K562 (cell line): ENCODE measurements at regions not wholly inside any gene's neighbourhood (a gene's known extent, or its start where the extent isn't known, plus 50 kb on each side); places are given as distances from the start of the nearest gene placed in this dataset.

Experiments
- ATAC-seq: fragments of 200-7000 bp; cut with Tn5 transposase; 3 replicates; pipeline ENCODE4 v1.9.1; 2020; ENCODE audit warnings: moderate library complexity
- BruUV-seq: library from RNA; stranded (reverse); fragments of 400-500 nt; replicated peaks from 2 replicates; lab custom pipeline; 2021; lab: Mats Ljungman, UMichigan
- CTCF ChIA-PET: fragments of 300-600 bp; formaldehyde crosslinking; extraction: SDS; loops from one replicate; lab custom pipeline; 2021; ENCODE audit warnings: low intra/inter-chr PET ratio; lab: Yijun Ruan, JAX
- POLR2A ChIA-PET: fragments of 300-600, 350-650 bp; sonication (Branson Sonifier 250); formaldehyde crosslinking; extraction: SDS; loops from one replicate; lab custom pipeline; 2021; ENCODE audit warnings: antibody characterized with exemption, inconsistent platforms; lab: Yijun Ruan, JAX
- DNase-seq, 4 experiments: peaks; one replicate each; pipeline versions ENCODE4 v3.0.0 to v3.0.0-alpha.2; 2011 to 2018; ENCODE audit warnings: low spot score in 3 of 4, mixed read lengths in 3 of 4; ENCODE audit errors: extremely low read depth in 1 of 4
- FAIRE-seq: peaks from 2 replicates; lab custom pipeline; 2011; peaks lifted over from hg19 to GRCh38; lab: Jason Lieb, UNC
- H2AFZ ChIP-seq: 2 replicates; pipeline ENCODE4 v1.6.0; 2011; ENCODE audit warnings: low read depth, low read length, control low read depth, inconsistent platforms
- H3K27ac ChIP-seq: fragments of 200-600 bp; 3 replicates; pipeline ENCODE4 v1.8.0; 2011; ENCODE audit warnings: low read depth, mild to moderate bottlenecking, control low read depth, inconsistent platforms, low read length, moderate library complexity, mixed read lengths; ENCODE audit errors: extremely low read depth
- H3K27me3 ChIP-seq, 2 experiments: fragments of 300-600 bp in 1 of 2; 2 replicates in 1 of 2; 3 replicates in 1 of 2; pipeline versions ENCODE4 v1.6.0 to v1.8.0; 2011; ENCODE audit warnings: inconsistent platforms in 2 of 2, low read length in 2 of 2, mild to moderate bottlenecking in 1 of 2, mixed read lengths in 1 of 2, moderate library complexity in 1 of 2; ENCODE audit not compliant: control insufficient read depth in 2 of 2, insufficient read depth in 2 of 2
- H3K36me3 ChIP-seq: fragments of 300-600 bp; 3 replicates; pipeline ENCODE4 v1.8.0; 2011; ENCODE audit warnings: mild to moderate bottlenecking, low read length, inconsistent platforms; ENCODE audit not compliant: control insufficient read depth, insufficient read depth
- H3K4me1 ChIP-seq, 2 experiments: fragments of 200-600 bp in 1 of 2; replicated peaks in 1 of 2; 2 replicates in 1 of 2; 3 replicates in 1 of 2; pipeline versions ENCODE4 v1.5.1 to v1.8.0; 2011; ENCODE audit warnings: inconsistent platforms in 2 of 2, low read length in 2 of 2, mild to moderate bottlenecking in 1 of 2, mixed read lengths in 1 of 2, moderate library complexity in 1 of 2; ENCODE audit not compliant: control insufficient read depth in 2 of 2, insufficient read depth in 2 of 2
- H3K4me2 ChIP-seq: 2 replicates; pipeline ENCODE4 v1.6.1; 2011; ENCODE audit warnings: low read length, control low read depth, inconsistent platforms, mixed read lengths; ENCODE audit not compliant: insufficient read depth
- H3K4me3 ChIP-seq: fragments of 200-600 bp; sonication (generic), shearing (Covaris generic); 2 replicates; pipeline ENCODE4 v1.5.1; 2016; ENCODE audit warnings: control low read depth, inconsistent platforms
- H3K79me2 ChIP-seq: fragments of 200-600 bp; 3 replicates; pipeline ENCODE4 v1.8.0; 2011; ENCODE audit warnings: low read length, inconsistent platforms; ENCODE audit not compliant: control insufficient read depth, insufficient read depth
- H3K9ac ChIP-seq, 2 experiments: 2 replicates each; pipeline versions ENCODE4 v1.6.0 to v1.6.1; 2011; ENCODE audit warnings: low read depth in 2 of 2, low read length in 2 of 2, control low read depth in 1 of 2, inconsistent platforms in 1 of 2, mild to moderate bottlenecking in 1 of 2, mixed read lengths in 1 of 2; ENCODE audit not compliant: insufficient read depth in 1 of 2
- H3K9me1 ChIP-seq: one replicate; pipeline ENCODE4 v1.6.0; 2011; ENCODE audit warnings: inconsistent platforms, mild to moderate bottlenecking, low read length, moderate library complexity; ENCODE audit not compliant: control insufficient read depth, insufficient read depth
- H3K9me3 ChIP-seq: replicated peaks from 2 replicates; pipeline ENCODE4 v1.5.1; 2011; ENCODE audit warnings: low read depth, low read length, inconsistent platforms; ENCODE audit not compliant: control insufficient read depth, insufficient read depth
- H4K20me1 ChIP-seq: replicated peaks from 2 replicates; pipeline ENCODE4 v1.6.1; 2011; ENCODE audit warnings: low read length, inconsistent platforms, mixed read lengths; ENCODE audit not compliant: control insufficient read depth, insufficient read depth
- ARID3B ChIP-seq: fragments of 250-450 bp; sonication (Bioruptor Pico); IDR thresholded peaks from 2 replicates; pipeline ENCODE4 v1.4.0; 2020; ENCODE audit warnings: borderline replicate concordance
- BDP1 ChIP-seq: IDR thresholded peaks from 3 replicates; pipeline ENCODE4 v1.6.1; 2011; ENCODE audit not compliant: insufficient read length, insufficient read depth
- CHD4 ChIP-seq: fragments of 200-600 bp; sonication (generic); IDR thresholded peaks from 3 replicates; pipeline ENCODE4 v1.6.1; 2012; ENCODE audit warnings: low read depth, mild to moderate bottlenecking, mixed read lengths, low read length, inconsistent platforms; ENCODE audit not compliant: insufficient read depth, insufficient replicate concordance, poor library complexity, severe bottlenecking
- CREB3 ChIP-seq: fragments of 450-650 bp; conservative IDR thresholded peaks from 2 replicates; pipeline ENCODE4 v1.6.1; 2016; ENCODE audit warnings: missing genetic modification characterization, low read depth, mild to moderate bottlenecking, missing compliant biosample characterization, moderate library complexity
- E4F1 ChIP-seq: fragments of 250-450 bp; sonication (Bioruptor Pico); IDR thresholded peaks from 2 replicates; pipeline ENCODE4 v1.5.0; 2021; ENCODE audit warnings: mild to moderate bottlenecking, borderline replicate concordance
- ETV6 ChIP-seq, 3 experiments: fragments of 150-350 bp in 1 of 3; sonication (generic) in 1 of 3; formaldehyde crosslinking in 1 of 3; IDR thresholded peaks; 2 replicates each; pipeline versions ENCODE4 v1.6.1 to v1.8.0; 2014 to 2022; ENCODE audit warnings: borderline replicate concordance in 2 of 3, low read depth in 2 of 3, antibody characterized with exemption in 1 of 3, low read length in 1 of 3, mild to moderate bottlenecking in 1 of 3, missing genetic modification reagents in 1 of 3
- EWSR1 ChIP-seq: fragments of 450-650 bp; IDR thresholded peaks from 2 replicates; pipeline ENCODE4 v1.6.1; 2018; ENCODE audit warnings: borderline replicate concordance, mild to moderate bottlenecking, low read depth, moderate library complexity; ENCODE audit not compliant: partially characterized antibody
- HMG20A ChIP-seq: fragments of 450-650 bp; formaldehyde crosslinking; conservative IDR thresholded peaks from 2 replicates; pipeline ENCODE4 v1.4.0; 2020; ENCODE audit warnings: mild to moderate bottlenecking, mixed read lengths
- HNRNPH1 ChIP-seq: fragments of 200-400 bp; formaldehyde crosslinking; optimal IDR thresholded peaks from 2 replicates; pipeline ENCODE3; 2017; ENCODE audit warnings: low read depth, mild to moderate bottlenecking, low read length, moderate library complexity
- POLR2H ChIP-seq: IDR thresholded peaks from 2 replicates; pipeline ENCODE4 v1.6.1; 2016; ENCODE audit warnings: missing genetic modification characterization, low read depth, mild to moderate bottlenecking, control low read depth, missing compliant biosample characterization, moderate library complexity
- SAP30 ChIP-seq: fragments of 200-600 bp; sonication (generic); IDR thresholded peaks from 2 replicates; pipeline ENCODE4 v1.6.1; 2012; ENCODE audit warnings: borderline replicate concordance, low read depth, mild to moderate bottlenecking, moderate library complexity, low read length, control low read depth, inconsistent platforms; ENCODE audit not compliant: insufficient read depth, poor library complexity, severe bottlenecking
- SETDB1 ChIP-seq: IDR thresholded peaks from one replicate; pipeline ENCODE4 v1.6.1; 2012; ENCODE audit warnings: low read length, control low read depth, inconsistent platforms
- SMARCA5 ChIP-seq: fragments of 450-650 bp; IDR thresholded peaks from 2 replicates; pipeline ENCODE4 v1.6.1; 2016
- TAL1 ChIP-seq: fragments of 450-650 bp; IDR thresholded peaks from 2 replicates; pipeline ENCODE4 v1.6.1; 2016; ENCODE audit warnings: mild to moderate bottlenecking
- TRIM24 ChIP-seq, 2 experiments: fragments of 450-650 bp; IDR thresholded peaks; 2 replicates each; pipeline ENCODE4 v1.6.1; 2016
- WHSC1 ChIP-seq: IDR thresholded peaks from one replicate; pipeline ENCODE4 v1.6.1; 2012; ENCODE audit warnings: low read length, control low read depth, inconsistent platforms
- ZBTB8A ChIP-seq: fragments of 450-650 bp; IDR thresholded peaks from 2 replicates; pipeline ENCODE4 v1.6.1; 2018; ENCODE audit warnings: mild to moderate bottlenecking, moderate library complexity; ENCODE audit not compliant: partially characterized antibody
- ZNF408 ChIP-seq: fragments of 250-450 bp; sonication (Bioruptor Pico); IDR thresholded peaks from 2 replicates; pipeline ENCODE4 v1.4.0; 2020; ENCODE audit warnings: low read depth, mild to moderate bottlenecking, moderate library complexity
- WGBS: fragments of 100-300 bp; shearing (Covaris generic); methylation state at CpG from one replicate; pipeline ENCODE4 v1.1.6; 2016; ENCODE audit warnings: low coverage, mixed read lengths; ENCODE audit not compliant: insufficient coverage; ENCODE audit errors: missing lambda C conversion rate; 5-methylcytosine and 5-hydroxymethylcytosine counted together
- in situ Hi-C: fragments of 300-500 bp; cut with MboI; formaldehyde crosslinking; loops from 4 replicates; pipeline ENCODE4 v1.15.0; 2018; ENCODE audit warnings: inconsistent platforms, mixed read lengths
- intact Hi-C: fragments of 100-400 bp; cut with micrococcal nuclease; formaldehyde crosslinking; loops from 2 replicates; pipeline ENCODE4 v1.14.2; 2022

GRCh38 chr3:148168347-148168746 is 529.4 kb upstream of the AGTR1 start (continued):
- no peak for TF ChIP-seq ARID3B (CRISPR knock-in tag)
- no peak for TF ChIP-seq WHSC1
- TF ChIP-seq TAL1, result no peak
- TF ChIP-seq ETV6 (IDR thresholded peaks at IDR 0.05; ENCODE audit: borderline replicate concordance in 1 of 2, low read depth in 2 of 2, low read length in 1 of 2), result no peak
- TF ChIP-seq ETV6 (CRISPR knock-in tag; IDR thresholded peaks at IDR 0.05; ENCODE audit: borderline replicate concordance), result no peak
- no peak for TF ChIP-seq EWSR1
- no peak for TF ChIP-seq HNRNPH1
- no peak for TF ChIP-seq SMARCA5
- TF ChIP-seq POLR2H, result no peak
- no peak for TF ChIP-seq HMG20A (CRISPR knock-in tag)
- no peak for TF ChIP-seq ZBTB8A

DNA sequence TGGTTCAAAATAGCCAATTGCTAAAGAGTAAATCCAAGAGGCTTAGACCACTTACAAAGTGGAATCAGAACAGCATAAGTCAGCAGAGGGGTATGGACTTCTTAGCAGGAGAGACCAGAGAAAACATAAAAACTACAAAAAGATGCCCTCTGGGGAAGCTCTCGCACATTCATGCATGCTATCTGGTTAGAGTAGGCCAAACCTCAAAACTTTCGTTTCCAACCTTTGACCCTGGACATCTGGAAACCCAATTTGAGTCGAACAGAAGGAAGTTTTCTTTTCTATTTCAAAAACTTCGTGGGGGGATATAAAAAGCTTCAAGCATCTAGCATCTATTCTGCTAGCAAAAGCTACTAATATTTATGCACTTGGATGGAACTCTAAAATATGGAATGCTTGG is 523.9 kb upstream of the AGTR1 start:
- no TSS peak for BruUV-seq
- Histone ChIP-seq H3K9ac (no peak overlapping the region), H4K20me1 (no peaks in the 10 kb centered on the region), H3K9me3 (0 out of 2 replicates have a peak, but pooled peaks cover 1% of the 10 kb centered on the region), H3K79me2 (no peaks in the 10 kb centered on the region), H3K36me3 (no peaks in the 10 kb centered on the region), H2AFZ (no peak overlapping the region), H3K4me3 (no peak overlapping the region), H3K9me1 (no peaks in the 10 kb centered on the region), H3K4me2 (no peak overlapping the region), H3K27ac (no peak overlapping the region), H3K4me1 (no peaks in the 10 kb centered on the region), H3K27me3 (no peaks in the 10 kb centered on the region)
- no peak for DNase-seq
- no peak for FAIRE-seq
- CTCF ChIA-PET, result no interaction called here
- in situ Hi-C loops, result no loop called here
- no peak for ATAC-seq
- intact Hi-C loops, result no loop called here
- POLR2A ChIA-PET, result no interaction called here
- WGBS, result 0% methylated on average over 4 of the region's 4 CpGs
- no peak for TF ChIP-seq E4F1 (CRISPR knock-in tag)
- TF ChIP-seq SAP30, result no peak
- TF ChIP-seq CHD4, result no peak
- TF ChIP-seq ZNF408, result no peak
- TF ChIP-seq CREB3 (tag), result no peak
- TF ChIP-seq TAL1, result no peak
- no peak for TF ChIP-seq TRIM24 (IDR thresholded peaks at IDR 0.05)
- TF ChIP-seq SETDB1, result no peak
- TF ChIP-seq BDP1, result no peak
